LNCaP clone FGC (cell line): ENCODE measurements at regions not wholly inside any gene's neighbourhood (a gene's known extent, or its start where the extent isn't known, plus 50 kb on each side); places are given as distances from the start of the nearest gene placed in this dataset.

Experiments used
- DNase-seq: peaks from one replicate; pipeline ENCODE4 v3.0.0-alpha.2; 2011; ENCODE audit warnings: low read depth
- H3K4me3 ChIP-seq: 2 replicates; pipeline ENCODE4 v1.5.1; 2011; ENCODE audit warnings: mild to moderate bottlenecking, low read depth, low read length, control low read depth
- CTCF ChIP-seq: IDR thresholded peaks from 2 replicates; pipeline ENCODE4 v1.5.1; 2012; ENCODE audit warnings: mild to moderate bottlenecking; ENCODE audit not compliant: control insufficient read depth, insufficient read depth; ENCODE audit errors: extremely low read depth

GRCh38 chr4:100258675-100259074, 68.4 kb upstream of the DDIT4L start:
- no peak for DNase-seq
- no peak for TF ChIP-seq CTCF
- H3K4me3 ChIP-seq, result no peak overlapping the region

- no peak overlapping the region for H3K4me3 ChIP-seq
- no peak for TF ChIP-seq CTCF
- no peak for DNase-seq
Observed at GRCh38 chr4:100257567-100257966, 67.3 kb upstream of the DDIT4L start.

GRCh38 chr4:100254237-100254636, 64.0 kb upstream of the DDIT4L start:
- H3K4me3 ChIP-seq, result no peak overlapping the region
- DNase-seq, result no peak
- TF ChIP-seq CTCF, result no peak

GRCh38 chr4:100248476-100248875, 58.2 kb upstream of the DDIT4L start:
- no peak for DNase-seq
- no peak overlapping the region for H3K4me3 ChIP-seq
- TF ChIP-seq CTCF, result no peak

GRCh38 chr4:100246697-100247096, 56.4 kb upstream of the DDIT4L start:
- H3K4me3 ChIP-seq, result no peak overlapping the region
- TF ChIP-seq CTCF, result no peak
- DNase-seq, result no peak

DNA sequence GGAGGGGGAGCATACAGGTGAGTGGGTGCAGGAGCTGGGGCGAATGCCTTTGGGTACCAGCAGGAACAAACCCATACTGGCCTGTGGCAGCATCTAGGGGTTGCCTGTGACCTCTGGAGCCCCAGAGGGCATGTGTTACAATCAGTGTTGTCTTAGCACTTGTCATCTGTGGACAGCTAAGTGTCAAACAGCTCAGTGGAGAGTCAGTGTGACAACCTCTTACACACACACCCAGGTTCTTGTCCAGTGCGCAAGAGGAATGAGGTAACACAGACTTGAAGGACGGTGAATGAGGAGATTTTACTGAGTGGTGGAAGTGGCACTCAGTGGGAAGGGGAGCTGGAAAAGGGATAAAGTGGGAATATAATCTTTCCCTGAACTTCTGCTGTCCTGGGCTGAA, 54.1 kb upstream of the DDIT4L start:
- no peak overlapping the region for H3K4me3 ChIP-seq
- no peak for DNase-seq
- no peak for TF ChIP-seq CTCF
